ENCODE measurements at regions not wholly inside any gene's neighbourhood (a gene's known extent, or its start where the extent isn't known, plus 50 kb on each side); places are given as distances from the start of the nearest gene placed in this dataset.

GRCh38 chr3:115340586-115340985 lies 193.5 kb upstream of the ZBTB20 start:
- TF ChIP-seq, protein P1, sequence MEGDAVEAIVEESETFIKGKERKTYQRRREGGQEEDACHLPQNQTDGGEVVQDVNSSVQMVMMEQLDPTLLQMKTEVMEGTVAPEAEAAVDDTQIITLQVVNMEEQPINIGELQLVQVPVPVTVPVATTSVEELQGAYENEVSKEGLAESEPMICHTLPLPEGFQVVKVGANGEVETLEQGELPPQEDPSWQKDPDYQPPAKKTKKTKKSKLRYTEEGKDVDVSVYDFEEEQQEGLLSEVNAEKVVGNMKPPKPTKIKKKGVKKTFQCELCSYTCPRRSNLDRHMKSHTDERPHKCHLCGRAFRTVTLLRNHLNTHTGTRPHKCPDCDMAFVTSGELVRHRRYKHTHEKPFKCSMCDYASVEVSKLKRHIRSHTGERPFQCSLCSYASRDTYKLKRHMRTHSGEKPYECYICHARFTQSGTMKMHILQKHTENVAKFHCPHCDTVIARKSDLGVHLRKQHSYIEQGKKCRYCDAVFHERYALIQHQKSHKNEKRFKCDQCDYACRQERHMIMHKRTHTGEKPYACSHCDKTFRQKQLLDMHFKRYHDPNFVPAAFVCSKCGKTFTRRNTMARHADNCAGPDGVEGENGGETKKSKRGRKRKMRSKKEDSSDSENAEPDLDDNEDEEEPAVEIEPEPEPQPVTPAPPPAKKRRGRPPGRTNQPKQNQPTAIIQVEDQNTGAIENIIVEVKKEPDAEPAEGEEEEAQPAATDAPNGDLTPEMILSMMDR (IDR thresholded peaks at IDR 0.05; ENCODE audit: control insufficient read depth, extremely low read depth, insufficient read depth): no peak
- no peak overlapping the region for H3K4me3 ChIP-seq (ENCODE audit: low read depth, low read length)
- no peak for DNase-seq (ENCODE audit: low read depth)

DNA sequence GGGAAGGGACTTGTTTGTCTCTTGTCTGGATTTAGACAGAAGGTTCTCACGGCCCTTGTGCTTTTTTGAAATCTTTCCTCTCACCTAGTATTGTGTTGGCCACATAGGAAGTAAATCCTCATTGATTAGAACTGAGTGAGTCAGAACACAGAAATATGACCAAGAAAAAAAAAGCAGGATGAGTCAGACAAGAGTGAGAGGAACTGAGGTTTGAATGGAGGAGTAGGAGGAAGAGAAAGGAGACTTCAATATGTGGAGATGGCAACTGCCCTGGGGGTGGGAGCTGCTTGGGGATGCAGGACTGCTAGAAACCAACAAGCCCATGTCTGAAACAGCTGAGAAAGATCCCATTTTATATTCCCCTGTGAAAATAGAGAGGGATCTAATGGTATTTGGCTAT lies 194.1 kb upstream of the ZBTB20 start:
- TF ChIP-seq, protein P1 (IDR thresholded peaks at IDR 0.05; ENCODE audit: control insufficient read depth, extremely low read depth, insufficient read depth): no peak
- no peak overlapping the region for H3K4me3 ChIP-seq (ENCODE audit: low read depth, low read length)
- no peak for DNase-seq (ENCODE audit: low read depth)

DNA sequence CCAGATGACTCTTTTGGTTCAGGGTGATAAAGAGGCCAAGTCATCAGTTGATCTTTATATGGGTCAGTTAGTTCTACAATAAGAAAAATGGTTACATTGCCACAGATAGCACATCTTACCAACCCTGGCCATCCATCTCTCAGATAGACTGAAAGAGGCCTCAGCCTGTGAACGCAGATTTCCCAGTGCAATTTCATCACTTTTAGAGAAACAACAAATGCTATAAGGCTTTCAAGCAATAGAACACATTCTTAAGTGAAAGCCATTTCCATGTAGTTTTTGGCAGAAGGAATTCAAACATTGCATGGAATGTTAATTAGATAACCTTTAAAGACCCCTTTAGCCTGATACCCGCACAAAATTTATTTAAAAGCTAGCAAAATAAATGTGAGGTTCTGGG lies 200.6 kb upstream of the ZBTB20 start:
- TF ChIP-seq, protein P1 (IDR thresholded peaks at IDR 0.05; ENCODE audit: control insufficient read depth, extremely low read depth, insufficient read depth): no peak
- no peak for DNase-seq (ENCODE audit: low read depth)
- H3K4me3 ChIP-seq (ENCODE audit: low read depth, low read length): no peak overlapping the region

- no peak for DNase-seq (ENCODE audit: low read depth)
- no peak overlapping the region for H3K4me3 ChIP-seq (ENCODE audit: low read depth, low read length)
- TF ChIP-seq, protein P1 (IDR thresholded peaks at IDR 0.05; ENCODE audit: control insufficient read depth, extremely low read depth, insufficient read depth): no peak
These were observed 201.3 kb upstream of the ZBTB20 start for GRCh38 chr3:115348412-115348811.

DNA sequence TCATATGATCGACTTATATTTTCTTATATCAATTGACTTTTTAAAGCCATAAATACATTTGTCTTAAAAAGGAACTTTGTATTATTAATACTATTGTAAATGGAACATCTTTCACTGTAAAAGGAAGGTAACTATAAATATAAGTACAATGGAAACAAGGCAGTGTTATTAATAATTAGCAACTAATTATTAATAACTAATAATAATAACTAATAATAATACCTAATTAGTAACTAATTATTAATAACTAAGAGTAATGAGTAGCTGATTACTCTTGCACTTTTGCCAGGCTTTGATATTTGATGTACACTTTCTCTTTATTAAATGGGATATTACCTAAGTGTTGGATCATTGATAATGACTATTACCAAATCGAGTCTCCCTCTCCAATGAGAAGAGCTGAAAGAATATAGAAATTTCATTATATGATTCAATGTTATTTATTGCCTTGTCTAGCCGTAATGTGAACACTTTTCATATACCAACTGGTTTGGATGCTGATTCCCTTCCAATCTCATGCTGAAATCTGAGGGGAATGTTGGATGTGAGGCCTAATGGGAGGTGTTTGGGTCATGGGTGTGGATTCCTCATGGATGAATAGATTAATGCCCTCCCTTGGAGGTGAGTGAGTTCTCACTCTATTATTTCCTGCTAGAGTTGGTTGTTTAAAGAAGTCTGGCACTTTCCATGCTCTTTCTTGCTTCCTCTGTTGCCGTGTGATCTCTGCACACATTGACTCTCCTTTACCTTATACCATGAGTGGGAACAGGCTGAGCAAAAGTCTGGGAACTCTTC lies 202.1 kb upstream of the ZBTB20 start:
- no peak for DNase-seq (ENCODE audit: low read depth)
- TF ChIP-seq, protein P1 (IDR thresholded peaks at IDR 0.05; ENCODE audit: control insufficient read depth, extremely low read depth, insufficient read depth): no peak
- H3K4me3 ChIP-seq (ENCODE audit: low read depth, low read length): no peak overlapping the region

DNA sequence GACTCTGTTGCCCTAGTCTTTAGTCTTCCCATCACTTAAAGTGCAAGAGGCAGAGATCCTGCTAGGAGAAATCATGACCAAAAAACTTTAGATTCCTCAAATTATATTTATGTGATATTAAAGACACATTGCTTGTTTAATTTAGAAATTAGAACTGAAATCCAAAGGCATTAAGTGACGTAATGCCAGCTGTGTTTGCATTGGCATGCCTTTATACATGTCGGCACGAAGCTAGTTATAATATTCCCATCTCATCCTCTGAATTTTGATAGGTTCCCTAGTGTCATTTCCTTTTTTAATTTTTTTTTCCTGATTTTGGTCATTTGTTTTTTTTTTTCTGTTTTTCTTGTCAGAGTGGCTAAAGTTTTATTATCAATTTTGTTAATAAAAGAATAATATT lies 203.5 kb upstream of the ZBTB20 start:
- no peak for DNase-seq (ENCODE audit: low read depth)

More for the DNA sequence above, 203.5 kb upstream of the ZBTB20 start:
- no peak overlapping the region for H3K4me3 ChIP-seq (ENCODE audit: low read depth, low read length)
- TF ChIP-seq, protein P1 (IDR thresholded peaks at IDR 0.05; ENCODE audit: control insufficient read depth, extremely low read depth, insufficient read depth): no peak
